Tibial artery (tissue), 4 donors: ENCODE measurements at regions not wholly inside any gene's neighbourhood (a gene's known extent, or its start where the extent isn't known, plus 50 kb on each side); places are given as distances from the start of the nearest gene placed in this dataset.

Source experiments
- DNase-seq, 2 donors: peaks; one replicate each; pipeline ENCODE4 v3.0.0-alpha.2; 2019
- H3K27ac ChIP-seq, 2 donors: fragments of 200-600 bp; sonication (generic) in 1 of 2; 1 replicate in 1 of 2; 2 replicates in 1 of 2; pipeline ENCODE4 v1.5.1; 2018 to 2019; ENCODE audit warnings: mild to moderate bottlenecking in 1 of 2
- H3K27me3 ChIP-seq, 2 donors: fragments of 200-600 bp; sonication (generic) in 1 of 2; one replicate each; pipeline versions ENCODE4 v1.5.1 to v1.6.0; 2016 to 2019
- H3K36me3 ChIP-seq, 3 donors: fragments of 200-600 bp; sonication (generic) in 2 of 3; one replicate each; pipeline ENCODE4 v1.5.1; 2016 to 2019; ENCODE audit warnings: mild to moderate bottlenecking in 2 of 3
- H3K4me1 ChIP-seq, 4 donors: fragments of 200-600 bp; sonication (generic) in 2 of 4; 1 replicate in 3 of 4; 2 replicates in 1 of 4; pipeline ENCODE4 v1.5.1; 2016 to 2019
- H3K4me3 ChIP-seq, 2 donors: fragments of 200-600 bp; sonication (generic) in 1 of 2; 1 replicate in 1 of 2; 2 replicates in 1 of 2; pipeline ENCODE4 v1.5.1; 2018 to 2019; ENCODE audit warnings: mild to moderate bottlenecking in 2 of 2
- H3K9me3 ChIP-seq, 3 donors: fragments of 200-600 bp; sonication (generic) in 1 of 3; one replicate each; pipeline ENCODE4 v1.5.1; 2016 to 2019
- intact Hi-C: fragments of 100-400 bp; cut with DNase I; formaldehyde crosslinking; loops from one replicate; pipeline ENCODE4 v1.15.0; 2023; ENCODE audit warnings: low total_unique reads
- TF ChIP-seq, protein P1 (sequence below), 2 experiments: fragments of 200-600 bp in 1 of 2; fragments of 450-650 bp in 1 of 2; IDR thresholded peaks; one replicate each; pipeline ENCODE4 v1.5.1; 2017 to 2019; ENCODE audit warnings: antibody characterized with exemption in 2 of 2, mild to moderate bottlenecking in 1 of 2, moderate library complexity in 1 of 2

DNA sequence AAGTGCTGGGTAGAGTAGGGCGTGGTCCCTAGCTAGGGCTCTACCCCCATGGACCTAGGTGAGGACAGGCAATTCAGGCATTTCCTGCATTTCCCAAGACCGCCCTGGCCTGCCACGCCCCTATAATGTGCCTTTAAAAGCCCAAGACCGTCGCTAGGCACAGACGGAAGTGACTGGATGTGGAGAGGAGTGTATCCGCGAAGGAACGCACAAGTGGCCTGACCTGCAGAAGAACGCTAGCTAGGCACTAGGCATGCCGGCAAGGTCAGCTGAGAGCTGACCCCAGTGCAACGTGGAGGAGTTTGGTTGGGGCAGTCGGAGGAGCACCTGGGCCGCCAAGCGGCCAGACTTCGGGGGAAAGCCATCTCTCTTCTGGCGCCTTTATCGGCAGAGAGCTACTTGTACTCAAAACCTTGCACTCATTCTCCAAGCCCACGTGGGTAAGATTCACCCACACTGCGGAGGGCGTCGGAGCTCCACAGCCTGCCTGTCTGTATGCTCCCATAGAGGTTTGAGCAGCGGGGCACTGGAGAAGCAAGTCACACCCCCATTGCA lies 370.0 kb downstream of the FGF9 start:
- TF ChIP-seq, protein P1, sequence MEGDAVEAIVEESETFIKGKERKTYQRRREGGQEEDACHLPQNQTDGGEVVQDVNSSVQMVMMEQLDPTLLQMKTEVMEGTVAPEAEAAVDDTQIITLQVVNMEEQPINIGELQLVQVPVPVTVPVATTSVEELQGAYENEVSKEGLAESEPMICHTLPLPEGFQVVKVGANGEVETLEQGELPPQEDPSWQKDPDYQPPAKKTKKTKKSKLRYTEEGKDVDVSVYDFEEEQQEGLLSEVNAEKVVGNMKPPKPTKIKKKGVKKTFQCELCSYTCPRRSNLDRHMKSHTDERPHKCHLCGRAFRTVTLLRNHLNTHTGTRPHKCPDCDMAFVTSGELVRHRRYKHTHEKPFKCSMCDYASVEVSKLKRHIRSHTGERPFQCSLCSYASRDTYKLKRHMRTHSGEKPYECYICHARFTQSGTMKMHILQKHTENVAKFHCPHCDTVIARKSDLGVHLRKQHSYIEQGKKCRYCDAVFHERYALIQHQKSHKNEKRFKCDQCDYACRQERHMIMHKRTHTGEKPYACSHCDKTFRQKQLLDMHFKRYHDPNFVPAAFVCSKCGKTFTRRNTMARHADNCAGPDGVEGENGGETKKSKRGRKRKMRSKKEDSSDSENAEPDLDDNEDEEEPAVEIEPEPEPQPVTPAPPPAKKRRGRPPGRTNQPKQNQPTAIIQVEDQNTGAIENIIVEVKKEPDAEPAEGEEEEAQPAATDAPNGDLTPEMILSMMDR (IDR thresholded peaks at IDR 0.05): no peak
- Histone ChIP-seq H3K4me3 (no peak overlapping the region), H3K4me1 (no peaks in the 10 kb centered on the region), H3K9me3 (peaks cover 4 to 7% (median 5%) of the 10 kb centered on the region in 3 donors), H3K27me3 (no peaks in the 10 kb centered on the region), H3K27ac (no peak overlapping the region), H3K36me3 (no peaks in the 10 kb centered on the region)
- intact Hi-C loops: loop anchor here (10.0 kb wide), 1 partner anchor 406 kb away; no protein-coding TSS in a partner anchor
- no peak for DNase-seq

GRCh38 chr13:22041741-22042140 lies 370.9 kb downstream of the FGF9 start:
- Histone ChIP-seq H3K4me1 (no peaks in the 10 kb centered on the region), H3K9me3 (peaks cover 4 to 7% (median 5%) of the 10 kb centered on the region in 3 donors), H3K27ac (no peak overlapping the region), H3K27me3 (no peaks in the 10 kb centered on the region), H3K4me3 (no peak overlapping the region), H3K36me3 (no peaks in the 10 kb centered on the region)
- intact Hi-C loops: loop anchor here (10.0 kb wide), 1 partner anchor 407 kb away; no protein-coding TSS in a partner anchor
- no peak for DNase-seq
- TF ChIP-seq, protein P1 (IDR thresholded peaks at IDR 0.05): no peak

DNA sequence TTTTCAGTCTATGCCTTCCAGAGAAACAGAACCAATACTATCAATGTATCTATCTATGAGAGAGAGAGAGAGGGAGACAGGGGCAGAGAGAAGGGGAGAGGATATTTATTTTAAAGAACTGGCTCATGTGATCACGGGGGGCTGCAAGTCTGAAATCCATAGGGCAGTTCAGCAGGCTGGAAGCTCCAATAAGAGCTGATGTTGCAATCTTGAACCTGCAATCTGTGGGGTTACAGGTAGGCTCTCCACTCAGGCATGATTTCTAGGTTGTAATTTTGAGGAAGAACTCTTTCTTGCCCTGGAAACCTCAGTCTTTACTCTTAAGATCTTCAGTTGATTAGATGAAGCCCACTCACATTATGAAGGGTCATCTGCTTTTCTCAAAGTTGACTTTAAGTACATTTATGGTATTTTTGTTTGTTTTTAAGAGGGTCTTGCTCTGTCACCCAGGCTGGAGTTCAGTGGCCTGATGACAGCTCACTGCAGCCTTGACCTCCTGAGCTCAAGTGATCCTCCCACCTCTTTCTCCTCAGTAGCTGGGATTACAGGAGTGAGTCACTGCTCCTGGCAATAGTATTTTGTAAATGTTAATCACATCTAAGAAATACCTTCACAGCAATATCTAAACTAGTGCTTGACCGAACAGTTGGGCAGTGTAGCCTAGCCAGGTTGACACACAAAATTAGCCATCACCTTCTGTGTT lies 376.4 kb downstream of the FGF9 start:
- Histone ChIP-seq H3K36me3 (no peaks in the 10 kb centered on the region), H3K4me1 (no peaks in the 10 kb centered on the region), H3K27me3 (no peaks in the 10 kb centered on the region), H3K4me3 (no peak overlapping the region), H3K9me3 (peaks cover 0 to 2% (median 1%) of the 10 kb centered on the region in 3 donors), H3K27ac (no peak overlapping the region)
- TF ChIP-seq, protein P1 (IDR thresholded peaks at IDR 0.05): no peak
- intact Hi-C loops: loop anchor here (10.0 kb wide), 1 partner anchor 412 kb away; no protein-coding TSS in a partner anchor
- no peak for DNase-seq

GRCh38 chr13:22047785-22048104 lies 376.9 kb downstream of the FGF9 start:
- intact Hi-C loops: loop anchor here (10.0 kb wide), 1 partner anchor 413 kb away; no protein-coding TSS in a partner anchor
- no peak overlapping the region for H3K4me3 ChIP-seq
- H3K27me3 ChIP-seq: no peaks in the 10 kb centered on the region
- H3K4me1 ChIP-seq: no peaks in the 10 kb centered on the region
- no peaks in the 10 kb centered on the region for H3K36me3 ChIP-seq
- TF ChIP-seq, protein P1 (IDR thresholded peaks at IDR 0.05): no peak
- H3K27ac ChIP-seq: no peak overlapping the region
- no peak for DNase-seq
- no peaks in the 10 kb centered on the region for H3K9me3 ChIP-seq

DNA sequence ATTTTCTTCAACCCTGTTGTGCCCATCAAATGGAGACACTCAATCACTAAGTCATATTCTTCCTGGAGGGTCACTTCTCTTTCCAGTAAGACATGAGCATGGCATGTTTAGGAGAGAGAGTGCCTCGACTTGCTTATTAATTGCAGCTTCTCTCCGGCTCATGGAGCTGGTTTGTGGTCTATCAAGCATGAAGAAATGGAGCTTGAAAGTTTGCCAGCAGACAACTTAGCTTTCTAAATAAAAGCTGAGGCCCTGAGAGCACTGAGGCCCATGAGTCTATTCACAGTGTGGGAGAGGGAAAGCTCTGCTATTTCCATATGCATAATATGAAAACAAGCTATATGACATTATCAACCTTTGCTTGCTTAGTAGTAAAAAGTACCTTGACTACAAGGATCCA lies 378.5 kb downstream of the FGF9 start:
- no peak for DNase-seq
- Histone ChIP-seq H3K4me1 (no peaks in the 10 kb centered on the region), H3K27ac (no peak overlapping the region), H3K4me3 (no peak overlapping the region), H3K27me3 (no peaks in the 10 kb centered on the region), H3K9me3 (no peaks in the 10 kb centered on the region), H3K36me3 (no peaks in the 10 kb centered on the region)
- intact Hi-C loops: loop anchor here (10.0 kb wide), 1 partner anchor 415 kb away; no protein-coding TSS in a partner anchor
- TF ChIP-seq, protein P1 (IDR thresholded peaks at IDR 0.05): no peak
